ENCODE measurements at regions not wholly inside any gene's neighbourhood (a gene's known extent, or its start where the extent isn't known, plus 50 kb on each side); places are given as distances from the start of the nearest gene placed in this dataset.

- no peak overlapping the region for H3K4me3 ChIP-seq (replicated peaks in 1 of 3; ENCODE audit: low read depth in 2 of 3, low read length in 3 of 3)
- H3K27ac ChIP-seq (ENCODE audit: low read depth in 1 of 2, low read length in 2 of 2): no peak overlapping the region
- intact Hi-C loops (cut with micrococcal nuclease): no loop called here
- no peak overlapping the region for H3K4me2 ChIP-seq (replicated peaks; ENCODE audit: extremely low read depth, low read length, poor library complexity, severe bottlenecking)
- H3K4me1 Mint-ChIP-seq: no peaks in the 10 kb centered on the region
- no peaks in the 10 kb centered on the region for H3K36me3 ChIP-seq (replicated peaks in 1 of 2; ENCODE audit: control insufficient read depth in 1 of 2, insufficient read depth in 2 of 2, low read length in 2 of 2)
- peaks cover 4 to 13% of the 10 kb centered on the region in 2 donors for H3K9me3 ChIP-seq (replicated peaks in 1 of 2; ENCODE audit: control insufficient read depth in 1 of 2, insufficient read depth in 1 of 2, low read length in 2 of 2)
- H3K27me3 ChIP-seq (ENCODE audit: control insufficient read depth in 2 of 2, insufficient read depth in 2 of 2, low read length in 2 of 2): peaks cover 0 to 5% of the 10 kb centered on the region in 2 donors
- no peaks in the 10 kb centered on the region for H3K4me1 ChIP-seq (ENCODE audit: control insufficient read depth in 1 of 2, insufficient read depth in 2 of 2, low read length in 2 of 2)
- H3K9me3 Mint-ChIP-seq: peaks cover 9 to 21% (median 16%) of the 10 kb centered on the region in 7 donors
- H2AFZ ChIP-seq (ENCODE audit: insufficient read depth, low read depth, low read length, poor library complexity, severe bottlenecking): no peak overlapping the region
- no peaks in the 10 kb centered on the region for H3K36me3 Mint-ChIP-seq
- H3K9ac ChIP-seq (ENCODE audit: insufficient read depth, low read length, poor library complexity, severe bottlenecking): no peak overlapping the region
- TF ChIP-seq, protein P1, sequence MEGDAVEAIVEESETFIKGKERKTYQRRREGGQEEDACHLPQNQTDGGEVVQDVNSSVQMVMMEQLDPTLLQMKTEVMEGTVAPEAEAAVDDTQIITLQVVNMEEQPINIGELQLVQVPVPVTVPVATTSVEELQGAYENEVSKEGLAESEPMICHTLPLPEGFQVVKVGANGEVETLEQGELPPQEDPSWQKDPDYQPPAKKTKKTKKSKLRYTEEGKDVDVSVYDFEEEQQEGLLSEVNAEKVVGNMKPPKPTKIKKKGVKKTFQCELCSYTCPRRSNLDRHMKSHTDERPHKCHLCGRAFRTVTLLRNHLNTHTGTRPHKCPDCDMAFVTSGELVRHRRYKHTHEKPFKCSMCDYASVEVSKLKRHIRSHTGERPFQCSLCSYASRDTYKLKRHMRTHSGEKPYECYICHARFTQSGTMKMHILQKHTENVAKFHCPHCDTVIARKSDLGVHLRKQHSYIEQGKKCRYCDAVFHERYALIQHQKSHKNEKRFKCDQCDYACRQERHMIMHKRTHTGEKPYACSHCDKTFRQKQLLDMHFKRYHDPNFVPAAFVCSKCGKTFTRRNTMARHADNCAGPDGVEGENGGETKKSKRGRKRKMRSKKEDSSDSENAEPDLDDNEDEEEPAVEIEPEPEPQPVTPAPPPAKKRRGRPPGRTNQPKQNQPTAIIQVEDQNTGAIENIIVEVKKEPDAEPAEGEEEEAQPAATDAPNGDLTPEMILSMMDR (IDR thresholded peaks at IDR 0.05): no peak
- H3K79me2 ChIP-seq (ENCODE audit: insufficient read depth, low read length): no peaks in the 10 kb centered on the region
- peaks cover 5 to 32% (median 13%) of the 10 kb centered on the region in 3 donors for H3K27me3 Mint-ChIP-seq (ENCODE audit: low read depth in 3 of 3)
- no peak overlapping the region for H3K27ac Mint-ChIP-seq
- H3K4me3 Mint-ChIP-seq: no peak overlapping the region
- no peaks in the 10 kb centered on the region for H4K20me1 ChIP-seq (ENCODE audit: insufficient read depth, low read length)
- DNase-seq: no peak
These were observed 193.9 kb upstream of the MVB12B start for GRCh38 chr9:126132746-126133145.

DNA sequence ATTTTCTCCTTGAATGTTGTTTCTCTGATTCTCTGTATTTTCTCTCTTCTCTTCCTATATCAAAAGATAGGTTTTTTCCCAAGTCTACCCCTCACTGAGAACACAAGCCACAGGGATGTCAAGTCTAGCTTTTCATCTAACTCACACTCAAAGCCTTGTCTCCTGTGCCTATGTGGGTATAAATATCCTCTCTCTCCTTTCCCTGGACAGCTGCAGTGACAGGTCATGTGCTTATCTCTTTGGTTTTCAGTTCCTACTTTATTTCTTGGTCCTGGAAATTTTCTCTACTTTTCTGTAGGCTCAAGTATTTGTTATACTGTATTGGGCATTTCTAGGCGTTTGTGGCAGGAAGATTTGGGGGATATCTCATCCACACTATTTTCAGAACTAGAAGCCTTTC is 182.4 kb upstream of the MVB12B start:
- Mint-ChIP-seq H3K4me3 (no peak overlapping the region), H3K9me3 (peaks cover 4 to 12% (median 10%) of the 10 kb centered on the region in 7 donors), H3K4me1 (peaks cover 6% of the 10 kb centered on the region), H3K36me3 (no peaks in the 10 kb centered on the region), H3K27ac (no peak overlapping the region), H3K27me3 (ENCODE audit: low read depth in 3 of 3) (peaks cover 21 to 27% (median 25%) of the 10 kb centered on the region in 3 donors)
- WGBS (ENCODE audit: insufficient coverage): no CpG with 5 or more reads among the region's 1 CpG
- H3K4me1 ChIP-seq (ENCODE audit: control insufficient read depth in 1 of 2, insufficient read depth in 2 of 2, low read length in 2 of 2): no peaks in the 10 kb centered on the region
- intact Hi-C loops (cut with micrococcal nuclease): no loop called here
- no peak overlapping the region for H2AFZ ChIP-seq (ENCODE audit: insufficient read depth, low read depth, low read length, poor library complexity, severe bottlenecking)
- no peak for DNase-seq
- no peaks in the 10 kb centered on the region for H4K20me1 ChIP-seq (ENCODE audit: insufficient read depth, low read length)
- peaks cover 3 to 7% of the 10 kb centered on the region in 2 donors for H3K27me3 ChIP-seq (ENCODE audit: control insufficient read depth in 2 of 2, insufficient read depth in 2 of 2, low read length in 2 of 2)
- TF ChIP-seq, protein P1 (IDR thresholded peaks at IDR 0.05): no peak
- H3K9me3 ChIP-seq (replicated peaks in 1 of 2; ENCODE audit: control insufficient read depth in 1 of 2, insufficient read depth in 1 of 2, low read length in 2 of 2): peaks cover under 1 to 7% of the 10 kb centered on the region in 2 donors
- no peaks in the 10 kb centered on the region for H3K79me2 ChIP-seq (ENCODE audit: insufficient read depth, low read length)
- H3K9ac ChIP-seq (ENCODE audit: insufficient read depth, low read length, poor library complexity, severe bottlenecking): no peak overlapping the region
- H3K27ac ChIP-seq (ENCODE audit: low read depth in 1 of 2, low read length in 2 of 2): no peak overlapping the region
- no peaks in the 10 kb centered on the region for H3K36me3 ChIP-seq (replicated peaks in 1 of 2; ENCODE audit: control insufficient read depth in 1 of 2, insufficient read depth in 2 of 2, low read length in 2 of 2)
- H3K4me2 ChIP-seq (replicated peaks; ENCODE audit: extremely low read depth, low read length, poor library complexity, severe bottlenecking): no peak overlapping the region
- no peak overlapping the region for H3K4me3 ChIP-seq (replicated peaks in 1 of 3; ENCODE audit: low read depth in 2 of 3, low read length in 3 of 3)

All from CD14-positive monocyte (primary cell).